ENCODE measurements at regions not wholly inside any gene's neighbourhood (a gene's known extent, or its start where the extent isn't known, plus 50 kb on each side); places are given as distances from the start of the nearest gene placed in this dataset.

DNA sequence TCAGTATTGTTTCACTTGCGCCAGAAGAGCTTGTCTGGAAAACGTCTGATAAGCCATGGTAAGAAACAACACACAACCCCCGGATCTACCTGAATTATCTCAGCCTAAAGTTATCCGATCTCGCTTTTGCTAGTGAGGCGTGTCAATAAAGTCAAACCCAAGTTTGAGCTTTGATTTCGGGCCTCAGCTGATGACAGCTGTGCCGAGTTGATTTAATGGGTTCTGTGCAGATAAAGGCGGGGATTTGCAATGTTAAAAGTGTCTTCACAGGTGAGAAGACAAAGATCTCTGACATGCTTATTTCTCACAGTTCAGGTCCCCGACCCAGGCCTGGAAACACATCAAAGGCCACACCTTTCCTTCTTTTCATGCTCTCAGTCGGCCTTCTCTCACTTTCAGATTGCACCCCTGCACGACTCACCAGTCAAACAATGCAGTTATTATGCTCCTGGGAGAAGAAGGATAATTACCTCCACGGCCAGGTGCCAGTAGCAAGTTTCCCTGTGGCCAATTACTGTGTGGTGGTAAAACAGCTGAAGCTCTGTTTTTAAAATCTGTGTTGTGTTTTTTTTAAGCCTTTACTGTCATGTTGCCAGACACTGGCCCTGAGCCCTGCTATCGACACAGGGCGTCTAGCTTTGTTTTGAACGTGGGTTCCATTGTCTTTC is 245.3 kb upstream of the RUNX1 start (continued):
- TF ChIP-seq, protein P1, sequence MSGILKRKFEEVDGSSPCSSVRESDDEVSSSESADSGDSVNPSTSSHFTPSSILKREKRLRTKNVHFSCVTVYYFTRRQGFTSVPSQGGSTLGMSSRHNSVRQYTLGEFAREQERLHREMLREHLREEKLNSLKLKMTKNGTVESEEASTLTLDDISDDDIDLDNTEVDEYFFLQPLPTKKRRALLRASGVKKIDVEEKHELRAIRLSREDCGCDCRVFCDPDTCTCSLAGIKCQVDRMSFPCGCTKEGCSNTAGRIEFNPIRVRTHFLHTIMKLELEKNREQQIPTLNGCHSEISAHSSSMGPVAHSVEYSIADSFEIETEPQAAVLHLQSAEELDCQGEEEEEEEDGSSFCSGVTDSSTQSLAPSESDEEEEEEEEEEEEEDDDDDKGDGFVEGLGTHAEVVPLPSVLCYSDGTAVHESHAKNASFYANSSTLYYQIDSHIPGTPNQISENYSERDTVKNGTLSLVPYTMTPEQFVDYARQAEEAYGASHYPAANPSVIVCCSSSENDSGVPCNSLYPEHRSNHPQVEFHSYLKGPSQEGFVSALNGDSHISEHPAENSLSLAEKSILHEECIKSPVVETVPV (CRISPR knock-in tag; IDR thresholded peaks at IDR 0.05), result no peak
- no peak for TF ChIP-seq ZFP3 (CRISPR knock-in tag; IDR thresholded peaks at IDR 0.05)

DNA sequence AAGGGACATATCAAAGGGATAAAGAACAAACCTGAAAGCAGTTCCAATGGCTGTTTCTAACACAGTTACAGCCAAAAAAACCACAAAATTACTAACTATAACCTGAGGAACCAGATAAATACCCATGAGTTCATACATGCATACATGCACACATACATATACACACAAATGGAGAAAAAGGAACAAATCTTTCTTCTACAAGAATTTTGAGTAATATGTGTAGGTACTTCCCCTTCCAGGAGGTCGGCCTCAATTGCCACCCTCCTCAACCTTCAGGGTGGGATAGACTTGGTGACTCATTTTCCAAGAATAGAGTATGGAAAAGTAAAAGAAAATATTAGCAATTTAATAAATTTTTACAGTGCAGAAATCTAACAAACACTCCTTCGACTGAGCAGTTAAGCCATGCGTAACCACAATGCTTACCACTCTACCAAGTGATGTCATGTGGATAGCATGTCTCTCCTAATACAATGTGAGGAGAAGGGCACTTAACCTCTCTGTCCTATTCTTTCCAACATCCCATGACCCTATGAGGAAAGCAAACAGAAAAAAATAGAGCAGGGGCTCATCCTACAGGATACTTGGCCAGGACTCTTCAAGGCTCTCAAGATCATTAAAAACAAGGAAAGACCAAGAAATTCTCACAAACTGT is 243.0 kb upstream of the RUNX1 start:
- TF ChIP-seq ZC3H10 (CRISPR knock-in tag; IDR thresholded peaks at IDR 0.05) (no peak), TCF4 (CRISPR knock-in tag; IDR thresholded peaks at IDR 0.05; ENCODE audit: borderline replicate concordance) (no peak), SNAI2 (CRISPR knock-in tag; IDR thresholded peaks at IDR 0.05) (no peak), GLIS3 (CRISPR knock-in tag; IDR thresholded peaks at IDR 0.05) (no peak), ZNF70 (CRISPR knock-in tag; IDR thresholded peaks at IDR 0.05) (no peak), TOX (CRISPR knock-in tag; IDR thresholded peaks at IDR 0.05; ENCODE audit: borderline replicate concordance) (no peak), ARNTL (CRISPR knock-in tag; IDR thresholded peaks at IDR 0.05; ENCODE audit: borderline replicate concordance, low read depth) (no peak), ZNF565 (CRISPR knock-in tag; conservative IDR thresholded peaks at IDR 0.05; ENCODE audit: low read depth) (no peak), OSR1 (CRISPR knock-in tag; IDR thresholded peaks at IDR 0.05) (no peak), ISL1 (CRISPR knock-in tag; IDR thresholded peaks at IDR 0.05) (no peak), ZFP3 (CRISPR knock-in tag; IDR thresholded peaks at IDR 0.05) (no peak), ZNF8 (CRISPR knock-in tag; IDR thresholded peaks at IDR 0.05) (no peak), ESRRG (CRISPR knock-in tag; IDR thresholded peaks at IDR 0.05) (no peak), RARB (CRISPR knock-in tag; IDR thresholded peaks at IDR 0.05) (no peak), ZFP30 (CRISPR knock-in tag; IDR thresholded peaks at IDR 0.05) (no peak)
- TF ChIP-seq, protein P1 (CRISPR knock-in tag; IDR thresholded peaks at IDR 0.05), result no peak
- TF ChIP-seq, protein P2, sequence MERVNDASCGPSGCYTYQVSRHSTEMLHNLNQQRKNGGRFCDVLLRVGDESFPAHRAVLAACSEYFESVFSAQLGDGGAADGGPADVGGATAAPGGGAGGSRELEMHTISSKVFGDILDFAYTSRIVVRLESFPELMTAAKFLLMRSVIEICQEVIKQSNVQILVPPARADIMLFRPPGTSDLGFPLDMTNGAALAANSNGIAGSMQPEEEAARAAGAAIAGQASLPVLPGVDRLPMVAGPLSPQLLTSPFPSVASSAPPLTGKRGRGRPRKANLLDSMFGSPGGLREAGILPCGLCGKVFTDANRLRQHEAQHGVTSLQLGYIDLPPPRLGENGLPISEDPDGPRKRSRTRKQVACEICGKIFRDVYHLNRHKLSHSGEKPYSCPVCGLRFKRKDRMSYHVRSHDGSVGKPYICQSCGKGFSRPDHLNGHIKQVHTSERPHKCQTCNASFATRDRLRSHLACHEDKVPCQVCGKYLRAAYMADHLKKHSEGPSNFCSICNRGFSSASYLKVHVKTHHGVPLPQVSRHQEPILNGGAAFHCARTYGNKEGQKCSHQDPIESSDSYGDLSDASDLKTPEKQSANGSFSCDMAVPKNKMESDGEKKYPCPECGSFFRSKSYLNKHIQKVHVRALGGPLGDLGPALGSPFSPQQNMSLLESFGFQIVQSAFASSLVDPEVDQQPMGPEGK (CRISPR knock-in tag; IDR thresholded peaks at IDR 0.05; ENCODE audit: borderline replicate concordance), result no peak
- TF ChIP-seq, protein P3, sequence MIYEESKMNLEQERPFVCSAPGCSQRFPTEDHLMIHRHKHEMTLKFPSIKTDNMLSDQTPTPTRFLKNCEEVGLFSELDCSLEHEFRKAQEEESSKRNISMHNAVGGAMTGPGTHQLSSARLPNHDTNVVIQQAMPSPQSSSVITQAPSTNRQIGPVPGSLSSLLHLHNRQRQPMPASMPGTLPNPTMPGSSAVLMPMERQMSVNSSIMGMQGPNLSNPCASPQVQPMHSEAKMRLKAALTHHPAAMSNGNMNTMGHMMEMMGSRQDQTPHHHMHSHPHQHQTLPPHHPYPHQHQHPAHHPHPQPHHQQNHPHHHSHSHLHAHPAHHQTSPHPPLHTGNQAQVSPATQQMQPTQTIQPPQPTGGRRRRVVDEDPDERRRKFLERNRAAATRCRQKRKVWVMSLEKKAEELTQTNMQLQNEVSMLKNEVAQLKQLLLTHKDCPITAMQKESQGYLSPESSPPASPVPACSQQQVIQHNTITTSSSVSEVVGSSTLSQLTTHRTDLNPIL (CRISPR knock-in tag; IDR thresholded peaks at IDR 0.05; ENCODE audit: low read depth), result no peak
- ATAC-seq, result no peak

DNA sequence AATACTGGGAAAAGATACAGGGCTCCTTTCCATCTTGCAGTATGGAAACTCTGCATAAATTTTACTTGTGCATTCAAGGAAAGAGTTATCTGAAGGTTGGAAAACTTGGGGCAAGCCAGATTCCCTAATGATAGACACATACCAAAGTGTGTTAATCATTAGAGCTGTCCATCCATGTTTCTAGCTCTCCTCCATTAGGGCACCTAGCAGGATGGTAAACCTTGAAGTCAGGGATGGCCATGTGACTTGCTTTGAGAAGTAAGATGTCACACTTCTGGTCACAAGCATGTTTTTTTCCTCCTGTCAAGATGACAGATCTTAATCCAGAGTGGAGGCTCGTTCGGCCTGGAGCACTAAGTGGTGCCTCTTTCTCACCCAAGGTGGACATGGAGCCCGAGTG is 241.9 kb upstream of the RUNX1 start:
- ATAC-seq, result no peak
- TF ChIP-seq ZC3H10 (CRISPR knock-in tag; IDR thresholded peaks at IDR 0.05) (no peak), TOX (CRISPR knock-in tag; IDR thresholded peaks at IDR 0.05; ENCODE audit: borderline replicate concordance) (no peak), ZNF8 (CRISPR knock-in tag; IDR thresholded peaks at IDR 0.05) (no peak), ZFP3 (CRISPR knock-in tag; IDR thresholded peaks at IDR 0.05) (no peak), PPARA (CRISPR knock-in tag; IDR thresholded peaks at IDR 0.05; ENCODE audit: borderline replicate concordance) (no peak), ARNTL (CRISPR knock-in tag; IDR thresholded peaks at IDR 0.05; ENCODE audit: borderline replicate concordance, low read depth) (no peak), ZNF565 (CRISPR knock-in tag; conservative IDR thresholded peaks at IDR 0.05; ENCODE audit: low read depth) (no peak), TCF4 (CRISPR knock-in tag; IDR thresholded peaks at IDR 0.05; ENCODE audit: borderline replicate concordance) (no peak), OSR1 (CRISPR knock-in tag; IDR thresholded peaks at IDR 0.05) (no peak), RARB (CRISPR knock-in tag; IDR thresholded peaks at IDR 0.05) (no peak), GLIS3 (CRISPR knock-in tag; IDR thresholded peaks at IDR 0.05) (no peak), CSDC2 (CRISPR knock-in tag; IDR thresholded peaks at IDR 0.05) (no peak)
- TF ChIP-seq, protein P1 (CRISPR knock-in tag; IDR thresholded peaks at IDR 0.05), result no peak
- TF ChIP-seq, protein P4, sequence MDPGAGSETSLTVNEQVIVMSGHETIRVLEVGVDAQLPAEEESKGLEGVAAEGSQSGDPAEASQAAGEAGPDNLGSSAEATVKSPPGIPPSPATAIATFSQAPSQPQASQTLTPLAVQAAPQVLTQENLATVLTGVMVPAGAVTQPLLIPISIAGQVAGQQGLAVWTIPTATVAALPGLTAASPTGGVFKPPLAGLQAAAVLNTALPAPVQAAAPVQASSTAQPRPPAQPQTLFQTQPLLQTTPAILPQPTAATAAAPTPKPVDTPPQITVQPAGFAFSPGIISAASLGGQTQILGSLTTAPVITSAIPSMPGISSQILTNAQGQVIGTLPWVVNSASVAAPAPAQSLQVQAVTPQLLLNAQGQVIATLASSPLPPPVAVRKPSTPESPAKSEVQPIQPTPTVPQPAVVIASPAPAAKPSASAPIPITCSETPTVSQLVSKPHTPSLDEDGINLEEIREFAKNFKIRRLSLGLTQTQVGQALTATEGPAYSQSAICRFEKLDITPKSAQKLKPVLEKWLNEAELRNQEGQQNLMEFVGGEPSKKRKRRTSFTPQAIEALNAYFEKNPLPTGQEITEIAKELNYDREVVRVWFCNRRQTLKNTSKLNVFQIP (CRISPR knock-in tag; IDR thresholded peaks at IDR 0.05; ENCODE audit: borderline replicate concordance, low read depth), result no peak
- TF ChIP-seq, protein P3 (CRISPR knock-in tag; IDR thresholded peaks at IDR 0.05; ENCODE audit: low read depth), result no peak

Measured in SK-N-SH treated with all-trans-retinoic acid at 6 μM for 48 hours (cell line).